ENCODE measurements at regions not wholly inside any gene's neighbourhood (a gene's known extent, or its start where the extent isn't known, plus 50 kb on each side); places are given as distances from the start of the nearest gene placed in this dataset.
"Not testable (repeated sequence)": the region's sequence is repeated elsewhere in the genome, so short reads cannot be mapped to it uniquely, and the experiment has no call there.

DNA sequence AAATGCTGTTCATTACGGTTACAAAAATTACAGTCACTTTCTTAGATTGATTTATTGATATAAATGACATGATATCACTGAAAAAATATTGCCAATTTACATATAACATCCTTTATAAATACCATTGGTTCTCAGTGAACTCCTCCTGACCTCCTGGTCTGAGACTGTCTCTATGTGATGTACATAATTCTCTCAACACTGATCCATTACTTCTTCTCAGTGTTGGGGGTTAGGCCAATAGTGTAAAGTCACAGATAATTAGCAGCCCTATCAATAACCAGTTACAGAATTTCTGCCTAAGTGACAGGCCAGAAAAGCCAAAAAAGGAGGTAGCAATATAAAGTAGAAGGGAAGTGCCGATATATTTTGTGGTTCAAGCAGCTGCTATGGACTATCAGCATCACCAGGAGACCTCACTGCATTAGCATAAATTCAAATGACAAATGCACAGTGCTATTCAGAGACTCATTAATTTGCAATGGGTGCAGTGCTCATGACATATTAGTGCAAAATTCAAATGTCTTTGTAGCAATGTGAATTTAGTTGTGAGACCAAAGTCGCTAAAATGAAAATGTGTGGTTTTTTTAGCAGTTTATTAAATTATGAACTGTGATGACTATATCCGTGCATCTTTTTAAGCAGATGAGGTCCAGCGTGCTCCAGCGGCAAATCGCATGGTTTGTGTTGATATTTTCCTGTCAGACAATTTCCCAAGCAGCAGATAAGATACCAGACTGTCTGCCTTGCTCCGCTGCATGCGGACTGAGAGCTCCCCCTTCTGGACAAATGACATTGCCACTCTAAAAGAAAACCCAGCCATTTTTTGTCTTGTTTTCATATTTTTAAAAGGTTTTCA, 144.6 kb downstream of the CETN3 start:
- Mint-ChIP-seq H3K27ac (no peak overlapping the region), H3K9me3 (no peaks in the 10 kb centered on the region), H3K27me3 (peaks cover 3% of the 10 kb centered on the region), H3K4me3 (no peak overlapping the region), H3K4me1 (no peaks in the 10 kb centered on the region), H3K36me3 (ENCODE audit: low read depth) (no peaks in the 10 kb centered on the region)
- DNase-seq, result peak; percentile 85
- intact Hi-C loops (cut with micrococcal nuclease), result loop anchor here (1.0 kb wide), 1 partner anchor 1536 kb away; no protein-coding TSS in a partner anchor

DNA sequence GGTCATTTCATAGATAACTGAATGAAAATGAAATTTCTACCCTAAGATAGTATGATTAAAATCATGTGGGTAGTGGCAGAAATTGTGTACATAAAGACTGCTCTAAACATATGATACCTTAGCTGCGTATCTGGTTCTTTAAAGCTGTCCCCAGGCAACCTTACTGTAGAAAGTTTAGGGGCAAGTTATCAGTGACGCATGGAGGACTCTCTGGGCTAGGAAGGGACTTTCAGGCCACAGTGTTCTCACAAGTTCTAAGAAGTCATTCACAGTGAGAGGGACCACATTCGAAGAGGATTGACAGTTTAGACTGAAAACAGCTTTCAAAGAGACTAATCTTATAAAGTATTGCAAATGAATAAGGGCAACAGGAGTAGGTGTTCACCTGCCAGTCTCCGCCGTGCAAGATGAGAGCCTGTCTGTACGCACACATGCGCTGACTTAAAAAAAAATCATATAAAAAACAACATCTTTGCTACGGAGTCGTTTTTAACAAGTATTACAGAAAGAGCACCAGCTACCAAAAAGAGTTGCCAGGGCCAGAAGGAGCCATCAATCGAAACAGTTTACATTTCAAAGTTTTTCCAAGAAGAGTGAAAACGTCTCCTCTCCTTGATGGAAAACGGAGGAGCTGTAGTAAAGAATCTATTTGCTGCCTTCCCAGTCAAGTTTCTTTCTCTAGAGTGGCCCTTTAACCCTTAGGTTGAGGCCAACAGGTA, 146.3 kb downstream of the CETN3 start:
- Mint-ChIP-seq H3K27ac (no peak overlapping the region), H3K27me3 (peaks cover 3% of the 10 kb centered on the region)
- intact Hi-C loops (cut with micrococcal nuclease), result no loop called here

DNA sequence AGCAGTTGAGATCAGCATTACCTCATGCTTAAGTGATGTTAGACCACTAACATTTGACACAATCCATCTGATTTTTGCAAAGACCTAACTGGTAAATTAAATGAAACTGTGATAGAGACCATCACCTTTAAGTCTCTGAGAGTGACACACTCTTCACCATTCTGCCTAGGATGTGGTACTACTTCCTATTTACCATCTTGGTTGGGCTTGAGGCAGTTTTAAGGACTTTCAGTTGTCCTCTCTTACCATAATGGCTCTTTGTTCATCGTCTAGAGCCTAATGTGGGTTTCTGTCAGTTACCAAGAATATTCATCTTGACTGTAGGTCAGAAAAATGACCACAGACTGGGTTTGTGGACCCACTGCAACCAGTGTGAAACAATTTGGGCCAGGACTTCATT, 158.1 kb downstream of the CETN3 start:
- Mint-ChIP-seq H3K9me3 (no peaks in the 10 kb centered on the region), H3K4me1 (no peaks in the 10 kb centered on the region)

More for the DNA sequence above, 146.3 kb downstream of the CETN3 start:
- no peak for DNase-seq
- Mint-ChIP-seq H3K4me1 (no peaks in the 10 kb centered on the region), H3K9me3 (no peaks in the 10 kb centered on the region), H3K36me3 (ENCODE audit: low read depth) (no peaks in the 10 kb centered on the region), H3K4me3 (no peak overlapping the region)

DNA sequence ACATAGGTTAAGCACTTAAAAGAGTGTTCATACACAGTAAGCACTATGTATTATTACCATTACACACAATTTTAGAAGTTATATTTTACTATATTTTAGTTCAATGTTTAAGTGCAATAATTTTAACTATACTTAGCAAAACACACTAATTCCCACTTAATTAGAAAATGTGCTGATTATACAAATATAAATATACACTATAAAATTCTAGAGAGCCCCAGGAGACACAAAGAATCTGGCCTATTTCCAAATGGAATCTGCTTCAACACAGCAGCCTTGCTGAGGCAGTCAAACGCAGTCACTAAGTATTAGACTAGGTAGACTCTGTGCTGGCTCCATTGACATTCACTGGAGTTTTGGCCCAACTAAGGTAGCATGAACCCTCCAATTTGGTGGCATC, 160.9 kb downstream of the CETN3 start:
- DNase-seq, result no peak
- intact Hi-C loops (cut with micrococcal nuclease), result no loop called here
- H3K27me3 Mint-ChIP-seq, result no peaks in the 10 kb centered on the region
- no peaks in the 10 kb centered on the region for H3K4me1 Mint-ChIP-seq
- no peaks in the 10 kb centered on the region for H3K9me3 Mint-ChIP-seq
- H3K4me3 Mint-ChIP-seq, result no peak overlapping the region
- no peaks in the 10 kb centered on the region for H3K36me3 Mint-ChIP-seq (ENCODE audit: low read depth)
- H3K27ac Mint-ChIP-seq, result no peak overlapping the region

More for the DNA sequence above, 158.1 kb downstream of the CETN3 start:
- Mint-ChIP-seq H3K27me3 (peaks cover 2% of the 10 kb centered on the region), H3K27ac (no peak overlapping the region), H3K4me3 (no peak overlapping the region), H3K36me3 (ENCODE audit: low read depth) (no peaks in the 10 kb centered on the region)
- no peak for DNase-seq
- intact Hi-C loops (cut with micrococcal nuclease), result no loop called here

DNA sequence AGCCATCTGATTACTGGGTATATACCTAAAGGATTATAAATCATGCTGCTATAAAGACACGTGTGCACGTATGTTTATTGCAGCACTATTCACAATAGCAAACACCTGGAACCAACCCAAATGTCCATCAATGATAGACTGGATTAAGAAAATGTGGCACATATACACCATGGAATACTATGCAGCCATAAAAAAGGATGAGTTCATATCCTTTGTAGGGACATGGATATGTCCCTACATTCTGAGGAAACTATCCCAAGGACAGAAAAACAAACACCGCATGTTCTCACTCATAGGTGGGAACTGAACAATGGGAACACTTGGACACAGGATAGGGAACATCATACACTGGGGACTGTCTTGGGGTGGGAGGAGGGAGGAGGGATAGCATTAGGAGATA, 165.7 kb downstream of the CETN3 start:
- DNase-seq; H3K4me3 Mint-ChIP-seq; H3K27ac Mint-ChIP-seq; H3K9me3 Mint-ChIP-seq; H3K36me3 Mint-ChIP-seq (ENCODE audit: low read depth); H3K27me3 Mint-ChIP-seq; intact Hi-C loops (cut with micrococcal nuclease); H3K4me1 Mint-ChIP-seq: not testable (repeated sequence)

DNA sequence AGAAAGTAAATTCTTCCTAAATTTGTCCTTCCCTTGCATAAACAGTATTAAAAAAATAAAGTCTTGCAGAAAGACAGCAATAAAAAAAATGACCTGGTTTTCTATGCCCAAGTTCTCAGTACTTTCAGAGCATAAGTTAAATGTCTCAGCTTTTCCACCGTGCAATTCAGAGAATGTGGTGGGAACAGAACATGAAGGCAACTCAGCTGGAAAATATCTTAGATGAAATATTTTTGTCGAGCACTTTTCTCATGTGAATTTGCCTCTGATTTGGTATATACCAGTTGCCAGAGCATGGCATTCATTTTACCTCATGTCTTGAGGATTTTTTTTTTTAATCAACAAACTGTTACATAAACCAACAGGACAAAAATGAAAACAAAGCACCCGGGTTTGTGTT, 176.1 kb downstream of the CETN3 start:
- Mint-ChIP-seq H3K27ac (no peak overlapping the region), H3K4me1 (no peaks in the 10 kb centered on the region), H3K4me3 (no peak overlapping the region), H3K36me3 (ENCODE audit: low read depth) (no peaks in the 10 kb centered on the region), H3K9me3 (no peaks in the 10 kb centered on the region), H3K27me3 (no peaks in the 10 kb centered on the region)
- DNase-seq, result no peak
- intact Hi-C loops (cut with micrococcal nuclease), result no loop called here

DNA sequence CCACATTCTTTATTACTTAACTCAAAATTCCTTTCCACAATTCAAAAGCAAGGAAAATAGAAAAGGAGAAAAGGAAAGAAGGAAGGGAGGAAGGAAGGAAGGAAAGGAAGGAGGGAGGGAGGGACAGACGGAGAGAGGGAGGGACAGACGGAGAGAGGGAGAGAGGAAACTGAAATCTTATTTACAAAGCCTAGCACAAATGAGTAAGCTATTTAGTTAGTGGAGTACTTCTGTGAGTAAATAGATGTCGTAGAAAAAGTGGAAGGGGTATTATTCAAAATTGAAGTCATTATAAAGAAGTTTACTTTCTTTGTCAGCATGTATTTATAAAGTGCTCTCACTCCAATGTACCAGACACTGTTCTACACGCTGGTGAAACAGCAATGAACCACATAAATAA, 177.9 kb downstream of the CETN3 start:
- Mint-ChIP-seq H3K4me3 (no peak overlapping the region), H3K36me3 (ENCODE audit: low read depth) (no peaks in the 10 kb centered on the region), H3K9me3 (no peaks in the 10 kb centered on the region), H3K27me3 (no peaks in the 10 kb centered on the region), H3K27ac (no peak overlapping the region), H3K4me1 (no peaks in the 10 kb centered on the region)
- intact Hi-C loops (cut with micrococcal nuclease), result no loop called here
- no peak for DNase-seq

DNA sequence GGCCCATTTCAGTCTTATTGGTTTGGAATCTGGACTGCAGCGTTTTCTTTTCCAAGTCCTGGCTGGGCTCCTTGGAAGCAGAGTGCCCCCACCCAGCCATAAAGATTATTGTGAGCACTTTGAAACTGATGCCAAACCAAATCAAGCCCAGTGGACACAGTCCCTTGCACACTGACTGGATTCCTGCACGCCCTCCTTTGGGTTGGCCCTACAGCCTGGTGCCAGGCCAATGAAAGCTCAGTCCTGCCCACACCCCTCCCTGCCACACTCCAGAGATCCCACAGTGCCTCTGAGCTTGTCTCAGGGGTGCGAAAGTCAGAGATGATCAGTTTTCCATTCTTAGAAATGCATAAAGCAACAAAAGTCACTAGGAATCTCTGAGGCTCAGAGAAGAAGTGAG, 181.9 kb downstream of the CETN3 start:
- intact Hi-C loops (cut with micrococcal nuclease), result no loop called here
- DNase-seq, result no peak
- Mint-ChIP-seq H3K27me3 (no peaks in the 10 kb centered on the region), H3K27ac (no peak overlapping the region), H3K36me3 (ENCODE audit: low read depth) (no peaks in the 10 kb centered on the region), H3K9me3 (no peaks in the 10 kb centered on the region), H3K4me3 (no peak overlapping the region), H3K4me1 (no peaks in the 10 kb centered on the region)

DNA sequence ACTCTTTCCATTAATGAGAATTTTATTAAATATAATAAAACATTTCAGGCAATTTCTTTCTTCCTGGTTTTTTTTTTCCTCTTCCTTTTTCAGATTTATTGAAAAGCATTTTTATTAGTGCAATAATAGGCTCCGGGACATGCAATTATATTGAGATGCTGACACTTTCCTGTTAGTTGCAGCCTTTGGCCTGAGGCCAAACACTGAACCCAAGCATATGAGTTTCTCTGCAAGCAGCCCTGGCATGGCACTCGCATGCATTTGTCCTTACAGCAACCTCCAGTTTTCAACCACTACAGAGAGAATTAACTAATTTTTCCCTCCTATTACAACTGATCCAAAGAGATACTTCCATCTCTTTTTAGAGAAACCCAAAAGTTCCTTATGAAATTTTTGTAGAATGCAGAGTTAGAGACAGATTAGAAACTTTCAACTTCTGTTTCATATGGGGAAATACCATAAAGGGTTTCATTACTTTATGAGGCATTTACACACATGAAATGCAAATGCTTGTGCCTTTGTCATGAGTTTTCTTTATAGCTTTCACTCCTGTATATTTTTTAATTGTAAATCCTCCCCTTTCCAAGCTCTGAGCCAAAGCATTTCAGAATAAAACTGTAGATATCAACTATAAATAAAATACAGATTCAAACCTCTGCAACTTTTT, 183.0 kb downstream of the CETN3 start:
- Mint-ChIP-seq H3K9me3 (no peaks in the 10 kb centered on the region), H3K27me3 (no peaks in the 10 kb centered on the region), H3K4me1 (no peaks in the 10 kb centered on the region), H3K27ac (no peak overlapping the region), H3K4me3 (no peak overlapping the region), H3K36me3 (ENCODE audit: low read depth) (no peaks in the 10 kb centered on the region)
- DNase-seq, result no peak
- intact Hi-C loops (cut with micrococcal nuclease), result no loop called here

DNA sequence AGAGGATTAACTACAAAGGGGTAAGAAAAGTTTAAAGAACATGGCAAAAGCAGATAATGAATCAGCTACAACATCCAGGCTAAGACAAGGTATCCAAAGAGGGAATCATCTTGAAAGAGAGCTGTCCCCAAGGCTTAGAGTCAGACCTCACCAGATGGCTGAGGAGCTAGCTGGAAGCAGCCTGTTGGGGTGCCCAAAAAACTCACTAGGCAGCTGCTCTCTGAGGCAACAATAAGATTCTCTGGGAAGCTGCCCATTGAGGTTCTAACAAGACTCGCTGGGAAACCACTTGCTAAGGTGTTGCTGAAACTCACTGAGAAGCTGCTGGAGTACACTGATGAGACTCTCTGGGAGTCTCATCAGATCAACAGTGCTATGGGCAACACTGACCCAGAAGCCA, 185.2 kb downstream of the CETN3 start:
- no peak for DNase-seq
- Mint-ChIP-seq H3K36me3 (ENCODE audit: low read depth) (no peaks in the 10 kb centered on the region), H3K27me3 (no peaks in the 10 kb centered on the region), H3K4me3 (no peak overlapping the region), H3K4me1 (no peaks in the 10 kb centered on the region), H3K9me3 (no peaks in the 10 kb centered on the region), H3K27ac (no peak overlapping the region)
- intact Hi-C loops (cut with micrococcal nuclease), result no loop called here

DNA sequence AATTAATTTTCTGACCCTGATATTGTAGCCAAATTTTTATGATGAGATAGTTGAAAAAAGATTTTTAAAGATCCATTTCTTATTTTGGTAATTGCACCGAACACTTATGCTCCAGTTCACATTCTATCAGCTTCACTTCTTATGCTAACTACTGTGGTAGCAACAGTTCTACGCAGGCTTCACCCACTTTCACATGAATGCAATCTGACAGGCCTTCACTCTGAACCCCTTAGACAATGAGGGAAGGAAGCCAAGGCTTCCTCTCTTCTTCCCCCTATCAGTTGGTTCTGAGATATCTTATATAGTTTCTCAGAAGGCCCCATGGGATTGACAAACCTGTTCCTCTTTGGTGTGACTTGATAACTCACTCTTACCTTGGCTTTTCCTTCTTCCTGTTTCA, 185.8 kb downstream of the CETN3 start:
- Mint-ChIP-seq H3K4me1 (no peaks in the 10 kb centered on the region), H3K27ac (no peak overlapping the region), H3K4me3 (no peak overlapping the region), H3K9me3 (no peaks in the 10 kb centered on the region), H3K27me3 (no peaks in the 10 kb centered on the region), H3K36me3 (ENCODE audit: low read depth) (no peaks in the 10 kb centered on the region)
- intact Hi-C loops (cut with micrococcal nuclease), result no loop called here
- no peak for DNase-seq

DNA sequence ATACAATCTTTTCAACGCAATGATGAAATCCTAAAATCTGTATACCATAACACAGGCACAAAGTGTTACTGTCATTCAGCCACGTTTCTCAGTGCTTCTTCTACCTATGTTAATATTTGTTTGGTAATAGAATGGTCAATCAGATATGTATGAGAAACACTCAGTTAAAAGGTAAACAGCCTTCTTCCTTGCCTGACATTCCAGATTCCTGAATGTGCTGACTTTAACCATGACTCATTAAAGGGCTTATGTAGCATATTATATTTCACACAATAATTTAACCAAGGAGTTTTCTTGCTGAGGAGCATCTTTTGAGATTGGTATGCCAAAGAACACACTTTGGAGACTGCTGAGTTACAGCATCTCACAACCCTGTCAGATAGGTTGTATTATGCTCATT, 187.6 kb downstream of the CETN3 start:
- Mint-ChIP-seq H3K4me1 (no peaks in the 10 kb centered on the region), H3K27me3 (no peaks in the 10 kb centered on the region), H3K27ac (no peak overlapping the region), H3K9me3 (no peaks in the 10 kb centered on the region), H3K36me3 (ENCODE audit: low read depth) (no peaks in the 10 kb centered on the region), H3K4me3 (no peak overlapping the region)
- intact Hi-C loops (cut with micrococcal nuclease), result no loop called here
- DNase-seq, result no peak

DNA sequence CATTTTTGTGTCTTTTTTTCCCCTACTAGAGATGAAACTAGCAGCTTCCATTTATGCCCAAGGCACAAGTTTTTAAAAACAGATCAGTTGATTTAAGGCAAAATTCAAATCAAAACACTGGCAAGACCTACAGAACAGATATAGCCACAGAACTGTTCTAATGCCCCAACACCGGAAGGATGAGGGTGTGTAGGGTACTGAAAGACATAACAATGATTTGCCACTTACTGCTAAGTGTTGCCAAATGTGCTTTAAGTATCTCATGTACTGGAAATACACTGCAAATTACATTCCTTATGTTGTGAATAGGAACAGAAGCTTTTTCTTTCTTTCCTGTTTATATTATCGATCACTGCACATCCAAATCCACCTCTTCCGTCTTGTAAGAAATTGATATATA, 189.0 kb downstream of the CETN3 start:
- Mint-ChIP-seq H3K27me3 (no peaks in the 10 kb centered on the region), H3K36me3 (ENCODE audit: low read depth) (no peaks in the 10 kb centered on the region), H3K27ac (no peak overlapping the region), H3K4me3 (no peak overlapping the region), H3K4me1 (no peaks in the 10 kb centered on the region), H3K9me3 (no peaks in the 10 kb centered on the region)
- no peak for DNase-seq
- intact Hi-C loops (cut with micrococcal nuclease), result no loop called here

DNA sequence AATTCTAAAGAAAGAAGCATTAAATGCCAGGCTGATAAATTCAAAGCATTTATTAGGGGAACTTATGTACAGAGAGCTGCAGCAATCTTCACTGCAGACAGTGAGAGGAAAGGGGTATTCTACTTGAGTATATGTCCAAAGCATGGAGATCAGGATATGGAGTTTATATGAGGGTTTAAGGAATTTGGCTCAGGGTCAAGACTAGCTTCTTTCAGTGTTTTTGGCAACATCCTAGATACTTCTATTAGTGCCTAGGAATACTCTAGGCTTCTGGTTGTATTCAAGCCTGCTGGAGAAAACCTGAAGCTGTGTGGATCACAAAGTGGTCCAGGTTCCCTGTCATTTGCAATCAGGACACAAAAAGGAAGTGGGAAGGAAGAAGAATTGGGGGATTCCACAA, 194.6 kb downstream of the CETN3 start:
- no peaks in the 10 kb centered on the region for H3K36me3 Mint-ChIP-seq (ENCODE audit: low read depth)
- no peak overlapping the region for H3K27ac Mint-ChIP-seq
- intact Hi-C loops (cut with micrococcal nuclease), result no loop called here
- no peak for DNase-seq
- no peaks in the 10 kb centered on the region for H3K4me1 Mint-ChIP-seq
- H3K27me3 Mint-ChIP-seq, result no peaks in the 10 kb centered on the region
- H3K4me3 Mint-ChIP-seq, result no peak overlapping the region
- H3K9me3 Mint-ChIP-seq, result no peaks in the 10 kb centered on the region
